ENCODE measurements at regions not wholly inside any gene's neighbourhood (a gene's known extent, or its start where the extent isn't known, plus 50 kb on each side); places are given as distances from the start of the nearest gene placed in this dataset.

GRCh38 chr14:94884616-94885230 is 114.8 kb upstream of the GSC start:
- DNase-seq: no peak

- no peak for DNase-seq
These were observed 112.5 kb upstream of the GSC start for GRCh38 chr14:94882401-94882800.

- DNase-seq: no peak
These were observed 111.0 kb upstream of the GSC start for GRCh38 chr14:94880876-94881275.

- DNase-seq: no peak
These were observed 110.2 kb upstream of the GSC start for GRCh38 chr14:94880106-94880505.

- DNase-seq: no peak
These were observed 109.6 kb upstream of the GSC start for GRCh38 chr14:94879537-94879936.

GRCh38 chr14:94876306-94876705 is 106.4 kb upstream of the GSC start:
- DNase-seq: no peak

- DNase-seq: no peak
These were observed 105.3 kb upstream of the GSC start for GRCh38 chr14:94875256-94875655.

GRCh38 chr14:94868772-94869072 is 98.8 kb upstream of the GSC start:
- no peak for DNase-seq

- DNase-seq: no peak
These were observed 98.2 kb upstream of the GSC start for GRCh38 chr14:94867946-94868771.

GRCh38 chr14:94867209-94867608 is 97.3 kb upstream of the GSC start:
- DNase-seq: no peak

- DNase-seq: no peak
These were observed 94.7 kb upstream of the GSC start for GRCh38 chr14:94864387-94865195.

GRCh38 chr14:94863366-94863765 is 93.5 kb upstream of the GSC start:
- no peak for DNase-seq

GRCh38 chr14:94857950-94858349 is 88.0 kb upstream of the GSC start:
- no peak for DNase-seq

GRCh38 chr14:94853920-94854319 is 84.0 kb upstream of the GSC start:
- no peak for DNase-seq

GRCh38 chr14:94850309-94851211 is 80.6 kb upstream of the GSC start:
- DNase-seq: no peak

GRCh38 chr14:94844593-94845152 is 74.8 kb upstream of the GSC start:
- no peak for DNase-seq

GRCh38 chr14:94840467-94840866 is 70.6 kb upstream of the GSC start:
- DNase-seq: no peak

GRCh38 chr14:94839348-94839747 is 69.4 kb upstream of the GSC start:
- DNase-seq: peak in 1 of 3 donors; percentile 1

- no peak for DNase-seq
These were observed 66.9 kb upstream of the GSC start for GRCh38 chr14:94836849-94837248.

GRCh38 chr14:94833633-94834032 is 63.7 kb upstream of the GSC start:
- DNase-seq: no peak

- no peak for DNase-seq
These were observed 61.2 kb upstream of the GSC start for GRCh38 chr14:94831085-94831484.

GRCh38 chr14:94827711-94828447 is 58.0 kb upstream of the GSC start:
- DNase-seq: no peak

Measured in suppressor macrophage treated with lipopolysaccharide for 1 hour (primary cell).